ENCODE measurements at regions not wholly inside any gene's neighbourhood (a gene's known extent, or its start where the extent isn't known, plus 50 kb on each side); places are given as distances from the start of the nearest gene placed in this dataset.

GRCh38 chr14:83847102-83847501 lies 1682.8 kb upstream of the FLRT2 start:
- Histone ChIP-seq H3F3A (ENCODE audit: insufficient read depth, low read length) (no peaks in the 10 kb centered on the region), H3K27me3 (ENCODE audit: insufficient read depth, low read length) (no peaks in the 10 kb centered on the region), H3K4me2 (ENCODE audit: low read length) (no peak overlapping the region), H2AFZ (ENCODE audit: low read length) (no peak overlapping the region), H3K9me3 (ENCODE audit: low read length) (no peaks in the 10 kb centered on the region), H3K9me2 (ENCODE audit: low read depth, low read length) (no peaks in the 10 kb centered on the region), H3K27ac (ENCODE audit: low read depth, low read length, poor library complexity, severe bottlenecking) (no peak overlapping the region), H3K79me2 (ENCODE audit: insufficient read depth, low read length) (no peaks in the 10 kb centered on the region), H3K4me1 (ENCODE audit: insufficient read depth, low read length, severe bottlenecking) (no peaks in the 10 kb centered on the region), H3K36me3 (ENCODE audit: insufficient read depth, low read length) (no peaks in the 10 kb centered on the region), H3K4me3 (ENCODE audit: low read depth, low read length, poor library complexity, severe bottlenecking) (no peak overlapping the region), H3K9ac (ENCODE audit: low read length) (no peak overlapping the region), H4K20me1 (ENCODE audit: insufficient read depth, low read length) (no peaks in the 10 kb centered on the region)
- TF ChIP-seq CTCF (IDR thresholded peaks at IDR 0.05; ENCODE audit: low read length): no peak

- no peaks in the 10 kb centered on the region for H3K27me3 ChIP-seq (ENCODE audit: insufficient read depth, low read length)
- TF ChIP-seq EZH2 (IDR thresholded peaks at IDR 0.05; ENCODE audit: borderline replicate concordance, low read length) (no peak), CTCF (IDR thresholded peaks at IDR 0.05; ENCODE audit: low read length) (no peak)
Observed at GRCh38 chr14:83850092-83850491, 1679.9 kb upstream of the FLRT2 start.

GRCh38 chr14:83856334-83856733 lies 1673.6 kb upstream of the FLRT2 start:
- no peaks in the 10 kb centered on the region for H3K9me3 ChIP-seq (ENCODE audit: low read length)
- H3K36me3 ChIP-seq (ENCODE audit: insufficient read depth, low read length): no peaks in the 10 kb centered on the region
- no peaks in the 10 kb centered on the region for H3K4me1 ChIP-seq (ENCODE audit: insufficient read depth, low read length, severe bottlenecking)
- H3K79me2 ChIP-seq (ENCODE audit: insufficient read depth, low read length): no peaks in the 10 kb centered on the region
- no peak overlapping the region for H3K4me3 ChIP-seq (ENCODE audit: low read depth, low read length, poor library complexity, severe bottlenecking)
- H3K9me2 ChIP-seq (ENCODE audit: low read depth, low read length): no peaks in the 10 kb centered on the region
- H3K27ac ChIP-seq (ENCODE audit: low read depth, low read length, poor library complexity, severe bottlenecking): no peak overlapping the region
- H3F3A ChIP-seq (ENCODE audit: insufficient read depth, low read length): no peaks in the 10 kb centered on the region
- H3K4me2 ChIP-seq (ENCODE audit: low read length): no peak overlapping the region
- H2AFZ ChIP-seq (ENCODE audit: low read length): no peak overlapping the region
- H4K20me1 ChIP-seq (ENCODE audit: insufficient read depth, low read length): no peaks in the 10 kb centered on the region
- no peaks in the 10 kb centered on the region for H3K27me3 ChIP-seq (ENCODE audit: insufficient read depth, low read length)
- no peak overlapping the region for H3K9ac ChIP-seq (ENCODE audit: low read length)
- TF ChIP-seq EZH2 (IDR thresholded peaks at IDR 0.05; ENCODE audit: borderline replicate concordance, low read length) (no peak), CTCF (IDR thresholded peaks at IDR 0.05; ENCODE audit: low read length) (no peak)

More at GRCh38 chr14:83850092-83850491, 1679.9 kb upstream of the FLRT2 start:
- Histone ChIP-seq H3K9ac (ENCODE audit: low read length) (no peak overlapping the region), H3K79me2 (ENCODE audit: insufficient read depth, low read length) (no peaks in the 10 kb centered on the region), H2AFZ (ENCODE audit: low read length) (no peak overlapping the region), H3K36me3 (ENCODE audit: insufficient read depth, low read length) (no peaks in the 10 kb centered on the region), H3K4me1 (ENCODE audit: insufficient read depth, low read length, severe bottlenecking) (no peaks in the 10 kb centered on the region), H3K4me3 (ENCODE audit: low read depth, low read length, poor library complexity, severe bottlenecking) (no peak overlapping the region), H3K27ac (ENCODE audit: low read depth, low read length, poor library complexity, severe bottlenecking) (no peak overlapping the region), H3F3A (ENCODE audit: insufficient read depth, low read length) (no peaks in the 10 kb centered on the region), H3K9me3 (ENCODE audit: low read length) (no peaks in the 10 kb centered on the region), H4K20me1 (ENCODE audit: insufficient read depth, low read length) (no peaks in the 10 kb centered on the region), H3K9me2 (ENCODE audit: low read depth, low read length) (no peaks in the 10 kb centered on the region), H3K4me2 (ENCODE audit: low read length) (no peak overlapping the region)
